MG63 (cell line): ENCODE measurements at regions not wholly inside any gene's neighbourhood (a gene's known extent, or its start where the extent isn't known, plus 50 kb on each side); places are given as distances from the start of the nearest gene placed in this dataset.
"Not testable (repeated sequence)": the region's sequence is repeated elsewhere in the genome, so short reads cannot be mapped to it uniquely, and the experiment has no call there.

Source experiments
- DNase-seq: peaks from one replicate; pipeline ENCODE4 v3.0.0-alpha.2; 2020
- H3K27me3 ChIP-seq: fragments of 250-450 bp; sonication (Bioruptor Pico); 2 replicates; pipeline ENCODE4 v1.5.1; 2020; ENCODE audit warnings: mild to moderate bottlenecking, moderate library complexity
- H3K36me3 ChIP-seq: fragments of 250-450 bp; sonication (Bioruptor Pico); 2 replicates; pipeline ENCODE4 v1.5.1; 2020; ENCODE audit warnings: mild to moderate bottlenecking, moderate library complexity
- H3K4me3 ChIP-seq: fragments of 250-450 bp; sonication (Bioruptor Pico); 2 replicates; pipeline ENCODE4 v1.5.1; 2020; ENCODE audit warnings: mild to moderate bottlenecking, moderate library complexity
- H3K9me3 ChIP-seq: fragments of 250-450 bp; sonication (Bioruptor Pico); 2 replicates; pipeline ENCODE4 v1.5.1; 2020; ENCODE audit warnings: mild to moderate bottlenecking, moderate library complexity

DNA sequence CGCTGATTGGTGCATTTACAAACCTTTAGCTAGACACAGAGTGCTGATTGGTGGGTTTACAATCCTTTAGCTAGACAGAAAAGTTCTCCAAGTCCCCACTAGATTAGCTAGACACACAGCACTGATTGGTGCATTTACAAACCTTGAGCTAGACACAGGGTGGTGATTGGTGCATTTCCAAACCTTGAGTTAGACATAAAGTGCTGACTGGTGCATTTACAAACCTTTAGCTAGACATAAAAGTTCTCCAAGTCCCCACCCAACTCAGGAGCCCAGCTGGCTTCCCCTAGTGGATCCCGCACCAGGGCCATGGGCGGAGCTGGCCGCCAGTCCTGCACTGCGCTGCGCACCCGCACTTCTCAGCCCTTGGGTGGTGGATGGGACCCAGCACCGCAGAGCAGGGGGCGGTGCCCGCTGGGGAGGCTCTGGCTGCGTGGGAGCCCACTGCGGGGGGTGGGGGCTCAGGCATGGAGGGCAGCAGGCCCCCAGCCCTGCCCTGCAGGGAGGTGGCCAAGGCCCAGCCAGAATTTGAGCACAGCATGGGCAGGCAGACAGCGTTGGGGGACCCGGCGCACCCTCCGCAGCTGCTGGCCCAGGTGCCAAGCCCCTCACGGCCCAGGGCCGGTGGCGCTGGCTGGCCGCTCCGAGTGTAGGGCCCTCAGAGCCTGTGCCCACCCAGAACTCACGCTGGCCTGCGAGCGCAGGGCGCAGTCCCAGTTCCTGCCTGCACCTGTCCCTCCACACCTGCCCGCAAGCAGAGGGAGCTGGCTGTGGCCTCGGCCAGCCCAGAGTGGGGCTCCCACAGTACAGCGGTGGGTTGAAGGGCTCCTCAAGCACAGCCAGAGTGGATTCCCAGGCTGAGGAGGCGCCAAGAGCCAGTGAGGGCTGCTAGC lies 608.9 kb upstream of the LCORL start:
- Histone ChIP-seq H3K27me3 (no peaks in the 10 kb centered on the region), H3K36me3 (no peaks in the 10 kb centered on the region), H3K9me3 (no peaks in the 10 kb centered on the region), H3K4me3 (no peak overlapping the region)
- no peak for DNase-seq

DNA sequence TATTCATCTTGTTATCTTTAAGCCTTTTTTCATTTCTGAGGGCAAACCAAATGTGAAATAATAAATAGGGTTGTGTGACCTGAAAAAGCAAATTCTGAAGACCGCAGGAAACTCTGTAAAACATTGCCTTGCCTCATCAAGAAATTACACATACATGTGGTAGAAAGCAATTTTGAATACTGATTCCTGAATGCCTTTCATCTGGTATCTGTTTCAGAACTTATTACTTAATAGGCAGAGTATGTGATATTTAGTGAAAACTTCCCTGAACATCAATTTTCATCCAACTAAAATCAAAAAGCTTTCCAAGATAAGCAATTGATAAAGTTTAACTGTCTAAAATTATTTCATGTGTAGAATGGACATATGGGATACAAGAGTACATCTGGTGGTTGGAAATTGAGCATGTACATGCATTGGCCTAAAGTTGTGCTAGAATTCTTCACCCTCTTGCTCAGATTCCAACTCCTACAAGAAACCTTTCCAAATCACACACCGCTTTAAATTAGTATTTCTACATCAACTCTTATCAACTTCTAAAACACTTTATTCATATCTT lies 606.0 kb upstream of the LCORL start:
- H3K27me3 ChIP-seq, result no peaks in the 10 kb centered on the region
- H3K9me3 ChIP-seq, result no peaks in the 10 kb centered on the region
- no peak for DNase-seq
- no peak overlapping the region for H3K4me3 ChIP-seq
- H3K36me3 ChIP-seq, result no peaks in the 10 kb centered on the region

- no peaks in the 10 kb centered on the region for H3K27me3 ChIP-seq
- no peak overlapping the region for H3K4me3 ChIP-seq
- no peaks in the 10 kb centered on the region for H3K36me3 ChIP-seq
- no peak for DNase-seq
- no peaks in the 10 kb centered on the region for H3K9me3 ChIP-seq
Measured at GRCh38 chr4:18626996-18627395, 605.4 kb upstream of the LCORL start.

DNA sequence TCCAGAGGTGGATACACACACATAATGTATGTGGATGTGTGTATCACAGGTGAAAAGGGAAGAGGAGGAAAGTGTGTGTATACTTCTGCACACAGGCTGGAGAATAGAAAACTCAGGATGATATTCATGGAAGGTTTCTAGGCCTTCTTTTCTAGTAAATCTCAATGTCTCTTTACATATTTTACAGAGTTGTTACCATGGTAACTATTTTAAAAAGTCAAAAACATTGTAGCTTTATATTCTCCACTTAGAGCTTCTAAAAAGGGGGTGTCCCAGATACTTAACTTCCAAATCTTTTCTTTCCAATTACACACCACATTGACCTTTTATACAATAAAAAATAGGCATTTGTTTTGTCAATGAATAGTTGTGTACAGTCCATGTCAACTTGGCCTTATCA lies 604.8 kb upstream of the LCORL start:
- Histone ChIP-seq H3K27me3 (no peaks in the 10 kb centered on the region), H3K36me3 (no peaks in the 10 kb centered on the region), H3K4me3 (no peak overlapping the region), H3K9me3 (no peaks in the 10 kb centered on the region)
- DNase-seq, result no peak

- H3K36me3 ChIP-seq, result no peaks in the 10 kb centered on the region
Measured at GRCh38 chr4:18621186-18621585, 599.6 kb upstream of the LCORL start.

DNA sequence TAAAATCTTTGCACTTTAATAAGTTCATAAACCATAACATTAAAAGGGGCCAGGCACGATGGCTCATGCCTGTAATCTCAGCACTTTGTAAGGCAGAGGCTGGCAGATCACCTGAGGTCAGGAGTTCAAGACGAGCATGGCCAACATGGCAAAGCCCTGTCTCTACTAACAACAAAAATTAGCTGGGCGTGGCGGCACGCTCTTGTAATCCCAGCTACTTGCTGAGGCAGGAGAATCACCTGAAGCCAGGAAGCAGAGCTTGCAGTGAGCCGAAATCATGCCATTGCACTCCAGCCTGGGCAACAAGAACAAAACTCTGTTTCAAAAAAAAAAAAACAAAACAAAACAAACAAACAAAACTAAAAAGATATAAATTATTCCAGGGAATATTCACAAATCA lies 595.2 kb upstream of the LCORL start:
- no peaks in the 10 kb centered on the region for H3K27me3 ChIP-seq
- no peak overlapping the region for H3K4me3 ChIP-seq
- H3K36me3 ChIP-seq, result no peaks in the 10 kb centered on the region
- no peak for DNase-seq
- no peaks in the 10 kb centered on the region for H3K9me3 ChIP-seq

More at GRCh38 chr4:18621186-18621585, 599.6 kb upstream of the LCORL start:
- no peak overlapping the region for H3K4me3 ChIP-seq
- H3K27me3 ChIP-seq, result no peaks in the 10 kb centered on the region
- no peaks in the 10 kb centered on the region for H3K9me3 ChIP-seq
- no peak for DNase-seq

DNA sequence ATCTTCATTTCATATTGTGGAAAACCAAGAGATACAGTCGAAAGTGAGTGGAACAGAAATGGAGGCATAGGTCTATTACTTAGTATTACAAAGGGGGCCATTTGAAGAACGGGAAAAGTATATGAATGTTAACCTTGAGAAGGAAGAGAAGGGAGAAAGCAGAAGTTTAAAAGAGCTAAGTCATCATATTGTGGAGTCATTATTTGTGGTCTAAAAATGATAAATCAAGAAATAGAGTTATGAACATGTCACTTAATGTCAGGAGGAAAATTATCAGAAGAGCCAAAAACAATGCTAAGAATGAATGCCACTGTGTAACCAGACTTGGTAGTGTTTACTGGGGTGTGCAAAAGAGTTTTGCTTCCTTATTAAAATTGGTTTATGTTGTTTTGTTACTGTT lies 589.5 kb upstream of the LCORL start:
- no peak for DNase-seq
- H3K4me3 ChIP-seq, result no peak overlapping the region
- H3K27me3 ChIP-seq, result no peaks in the 10 kb centered on the region
- no peaks in the 10 kb centered on the region for H3K36me3 ChIP-seq
- H3K9me3 ChIP-seq, result no peaks in the 10 kb centered on the region

DNA sequence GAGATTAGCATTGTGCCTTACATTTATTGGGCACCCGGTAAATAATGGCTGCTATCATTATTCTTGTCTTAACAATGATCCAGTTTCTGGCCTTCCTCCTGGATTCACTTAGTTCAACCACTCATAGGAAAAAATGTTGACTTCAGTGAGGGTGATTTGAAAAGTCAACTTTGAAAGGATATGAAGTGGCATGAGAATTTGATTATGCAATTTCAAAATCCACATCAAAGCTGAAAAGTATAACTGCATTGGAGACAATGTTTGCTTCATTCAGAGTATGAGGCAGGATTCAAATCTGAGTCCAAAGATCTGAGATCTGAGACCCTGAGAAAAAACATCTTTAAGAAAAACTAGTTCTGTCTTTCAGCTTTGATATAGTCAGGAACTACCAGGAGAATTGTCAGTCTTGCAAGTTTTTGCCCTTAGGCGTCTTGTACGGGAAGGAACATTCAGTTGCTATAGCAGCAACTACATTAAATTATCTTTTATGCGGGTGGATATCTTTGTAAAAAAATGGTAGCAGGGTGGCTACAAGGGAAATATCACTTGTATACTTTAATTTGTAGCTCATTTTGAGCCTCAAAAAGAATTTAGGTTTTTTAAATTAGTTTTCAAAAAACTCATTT lies 587.5 kb upstream of the LCORL start:
- no peak for DNase-seq
- no peak overlapping the region for H3K4me3 ChIP-seq
- no peaks in the 10 kb centered on the region for H3K9me3 ChIP-seq
- no peaks in the 10 kb centered on the region for H3K36me3 ChIP-seq
- no peaks in the 10 kb centered on the region for H3K27me3 ChIP-seq

DNA sequence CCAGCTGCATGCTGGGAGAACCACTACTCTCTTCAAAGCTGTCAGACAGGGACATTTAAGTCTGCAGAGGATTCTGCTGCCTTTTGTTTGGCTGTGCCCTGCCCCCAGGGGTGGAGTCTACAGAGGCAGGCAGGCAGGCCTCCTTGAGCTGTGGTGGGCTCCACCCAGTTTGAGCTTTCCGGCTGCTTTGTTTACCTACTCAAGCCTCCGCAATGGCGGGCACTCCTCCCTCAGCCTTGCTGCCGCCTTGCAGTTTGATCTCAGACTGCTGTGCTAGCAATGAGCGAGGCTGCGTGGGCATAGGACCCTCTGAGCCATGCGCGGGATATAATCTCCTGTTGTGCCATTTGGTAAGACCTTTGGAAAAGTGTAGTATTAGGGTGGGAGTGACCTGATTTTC lies 581.1 kb upstream of the LCORL start:
- not testable (repeated sequence) for H3K9me3 ChIP-seq, DNase-seq, H3K4me3 ChIP-seq, H3K27me3 ChIP-seq, H3K36me3 ChIP-seq

- no peaks in the 10 kb centered on the region for H3K27me3 ChIP-seq
- peak; percentile 11 for DNase-seq
- no peaks in the 10 kb centered on the region for H3K9me3 ChIP-seq
- no peaks in the 10 kb centered on the region for H3K36me3 ChIP-seq
- no peak overlapping the region for H3K4me3 ChIP-seq
Measured at GRCh38 chr4:18593297-18594002, 571.9 kb upstream of the LCORL start.

- no peak for DNase-seq
- no peaks in the 10 kb centered on the region for H3K27me3 ChIP-seq
- H3K9me3 ChIP-seq, result no peaks in the 10 kb centered on the region
- H3K4me3 ChIP-seq, result no peak overlapping the region
- no peaks in the 10 kb centered on the region for H3K36me3 ChIP-seq
Measured at GRCh38 chr4:18582841-18583240, 561.3 kb upstream of the LCORL start.

- no peaks in the 10 kb centered on the region for H3K36me3 ChIP-seq
- H3K4me3 ChIP-seq, result no peak overlapping the region
- no peak for DNase-seq
Measured at GRCh38 chr4:18578307-18578706, 556.8 kb upstream of the LCORL start.

GRCh38 chr4:18572481-18572880 lies 550.9 kb upstream of the LCORL start:
- DNase-seq, result no peak
- no peak overlapping the region for H3K4me3 ChIP-seq
- no peaks in the 10 kb centered on the region for H3K9me3 ChIP-seq
- H3K27me3 ChIP-seq, result no peaks in the 10 kb centered on the region
- no peaks in the 10 kb centered on the region for H3K36me3 ChIP-seq

More at GRCh38 chr4:18578307-18578706, 556.8 kb upstream of the LCORL start:
- Histone ChIP-seq H3K27me3 (no peaks in the 10 kb centered on the region), H3K9me3 (no peaks in the 10 kb centered on the region)

DNA sequence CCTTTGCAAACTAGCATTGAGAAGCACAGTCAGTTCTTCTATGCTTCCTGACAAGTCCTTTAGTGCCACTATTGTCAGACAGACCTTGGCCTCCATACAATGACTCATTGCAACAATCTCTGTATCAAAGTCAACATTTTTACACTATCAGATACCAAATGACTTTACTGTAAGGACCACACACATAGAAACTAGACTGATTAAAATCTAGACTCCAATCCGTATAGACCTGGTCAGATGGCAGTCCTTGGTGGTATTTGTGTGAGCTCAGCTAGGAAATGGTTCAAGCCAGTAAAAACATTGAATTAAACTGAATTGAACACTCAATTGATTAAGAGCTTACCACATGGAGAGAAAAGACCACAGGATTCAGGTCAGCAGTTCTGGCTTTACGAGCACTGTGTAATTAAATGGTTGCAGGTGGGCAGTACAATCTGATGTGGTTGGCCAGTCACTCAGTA lies 549.8 kb upstream of the LCORL start:
- Histone ChIP-seq H3K9me3 (no peaks in the 10 kb centered on the region), H3K27me3 (no peaks in the 10 kb centered on the region), H3K36me3 (no peaks in the 10 kb centered on the region), H3K4me3 (no peak overlapping the region)
- DNase-seq, result no peak

GRCh38 chr4:18570370-18570769 lies 548.8 kb upstream of the LCORL start:
- Histone ChIP-seq H3K9me3 (no peaks in the 10 kb centered on the region), H3K36me3 (no peaks in the 10 kb centered on the region), H3K27me3 (no peaks in the 10 kb centered on the region), H3K4me3 (no peak overlapping the region)
- DNase-seq, result no peak

GRCh38 chr4:18568600-18568999 lies 547.0 kb upstream of the LCORL start:
- Histone ChIP-seq H3K27me3 (no peaks in the 10 kb centered on the region), H3K4me3 (no peak overlapping the region), H3K36me3 (no peaks in the 10 kb centered on the region), H3K9me3 (no peaks in the 10 kb centered on the region)
- DNase-seq, result no peak
